Midbrain (tissue), 1 donor: ENCODE measurements at regions not wholly inside any gene's neighbourhood (a gene's known extent, or its start where the extent isn't known, plus 50 kb on each side); places are given as distances from the start of the nearest gene placed in this dataset.

Source experiments
- DNase-seq: peaks from one replicate; lab custom pipeline; 2025; lab: John Stamatoyannopoulos, UW

DNA sequence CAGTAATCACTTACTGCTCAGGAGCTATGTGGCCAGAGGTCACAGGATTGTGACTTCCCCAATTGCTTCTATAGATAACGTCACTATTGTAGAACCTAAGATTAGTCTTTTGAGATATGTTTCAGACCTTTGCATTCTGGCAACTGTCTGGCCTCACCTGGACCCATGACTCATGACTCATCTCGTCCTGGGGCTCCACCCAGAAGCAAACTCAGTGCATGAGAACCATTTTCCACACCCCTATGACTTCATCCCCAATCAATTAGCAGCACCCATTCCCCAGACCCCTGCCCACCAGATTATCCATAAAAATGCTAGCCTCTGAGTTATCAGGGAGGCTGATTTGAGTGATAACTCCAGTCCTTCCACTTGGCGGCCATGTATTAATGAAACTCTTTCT, 186.9 kb downstream of the EMP1 start:
- no peak for DNase-seq

- no peak for DNase-seq
Measured at GRCh38 chr12:13380297-13380696, 183.8 kb downstream of the EMP1 start.

DNA sequence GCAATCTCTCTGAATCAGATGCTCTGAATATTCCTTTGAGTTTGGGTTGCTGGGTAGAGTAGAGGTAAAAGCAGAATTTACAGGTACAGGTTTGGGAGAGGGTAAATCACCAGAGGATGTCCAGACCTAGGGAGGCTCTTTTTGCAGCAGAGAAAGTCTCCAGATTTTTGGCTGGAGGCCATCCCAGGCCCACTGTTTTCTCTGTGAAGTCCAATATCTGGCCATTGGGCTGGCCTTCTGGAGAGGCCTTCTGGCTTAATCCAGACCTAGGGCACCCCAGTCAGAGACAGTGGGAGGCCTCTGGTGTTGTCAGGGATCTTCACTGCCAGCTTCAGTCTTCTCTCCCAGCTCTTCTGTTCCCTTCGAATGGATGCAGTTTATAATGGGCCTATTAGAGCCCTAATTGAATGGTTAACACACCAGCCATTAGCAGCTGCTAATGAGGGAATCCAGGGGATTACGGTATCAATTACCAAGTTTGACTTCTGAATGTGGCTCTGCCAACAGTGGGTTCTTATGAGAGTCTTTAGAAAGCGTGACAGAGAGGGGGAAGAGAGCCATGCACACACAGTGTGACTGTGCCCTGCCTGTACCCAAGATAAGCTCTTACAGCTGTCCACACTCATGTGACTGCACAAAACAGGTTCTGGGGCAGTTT, 183.1 kb downstream of the EMP1 start:
- no peak for DNase-seq

- DNase-seq: no peak
Measured at GRCh38 chr12:13377698-13378097, 181.2 kb downstream of the EMP1 start.

GRCh38 chr12:13376610-13377373, 180.3 kb downstream of the EMP1 start:
- DNase-seq: no peak

DNA sequence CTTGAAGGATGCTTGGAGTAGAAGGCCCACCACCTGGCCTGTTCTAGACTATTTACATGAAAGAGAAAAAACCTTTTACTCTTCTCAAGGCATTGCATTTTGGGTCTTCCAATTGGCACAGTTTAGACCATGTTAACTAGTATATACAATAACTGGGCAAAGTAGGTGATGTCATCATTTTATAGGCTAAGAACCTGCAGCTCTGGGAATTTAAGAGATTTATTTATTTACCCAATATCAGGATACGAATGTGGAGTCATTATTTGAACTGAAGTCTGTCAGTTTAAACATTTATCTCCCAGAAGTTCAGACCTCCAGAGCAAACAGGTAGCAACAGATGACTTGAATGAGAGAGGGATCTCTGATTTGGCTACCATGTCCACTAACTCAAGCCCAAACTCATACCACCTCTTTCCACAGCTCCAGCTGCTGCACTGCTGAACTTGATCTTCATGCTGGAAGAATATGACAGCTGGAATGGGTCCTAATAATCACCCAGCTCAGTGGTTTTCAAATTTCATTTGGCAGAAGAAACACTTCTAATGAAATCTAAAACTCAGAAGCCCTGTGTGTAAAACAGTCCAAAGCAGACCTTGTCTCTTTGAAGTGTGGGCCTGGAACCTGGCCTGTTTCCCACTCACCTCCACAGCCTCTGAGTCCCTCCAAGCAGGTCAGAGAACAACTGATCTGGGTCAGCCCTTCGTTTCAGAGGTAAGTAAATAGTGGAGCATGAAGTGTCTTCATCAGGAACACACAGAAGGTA, 179.2 kb downstream of the EMP1 start:
- DNase-seq: no peak

DNA sequence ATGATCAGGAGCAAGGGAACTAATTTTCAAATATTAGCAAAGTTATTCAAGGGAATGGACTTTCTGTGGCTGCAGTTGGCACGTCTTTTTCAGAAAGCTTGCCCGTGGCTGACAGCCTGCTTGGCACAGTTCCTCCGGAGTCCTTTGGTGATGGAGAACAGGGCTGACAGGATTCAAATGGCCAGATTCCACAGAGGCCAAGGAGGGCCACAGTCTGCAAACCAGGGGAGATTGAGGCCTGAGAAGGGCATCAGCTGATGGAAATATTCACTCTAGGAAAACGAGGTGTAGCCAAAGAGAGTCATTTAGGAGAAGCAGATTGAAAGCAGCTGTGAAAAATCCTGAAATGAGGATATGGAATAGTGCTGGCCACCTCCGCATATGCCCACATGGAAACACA, 178.3 kb downstream of the EMP1 start:
- no peak for DNase-seq

- no peak for DNase-seq
Measured at GRCh38 chr12:13373803-13374202, 177.3 kb downstream of the EMP1 start.

- DNase-seq: no peak
Measured at GRCh38 chr12:13373131-13373530, 176.6 kb downstream of the EMP1 start.

GRCh38 chr12:13372386-13372785, 175.9 kb downstream of the EMP1 start:
- no peak for DNase-seq

- DNase-seq: no peak
Measured at GRCh38 chr12:13371797-13372196, 175.3 kb downstream of the EMP1 start.

DNA sequence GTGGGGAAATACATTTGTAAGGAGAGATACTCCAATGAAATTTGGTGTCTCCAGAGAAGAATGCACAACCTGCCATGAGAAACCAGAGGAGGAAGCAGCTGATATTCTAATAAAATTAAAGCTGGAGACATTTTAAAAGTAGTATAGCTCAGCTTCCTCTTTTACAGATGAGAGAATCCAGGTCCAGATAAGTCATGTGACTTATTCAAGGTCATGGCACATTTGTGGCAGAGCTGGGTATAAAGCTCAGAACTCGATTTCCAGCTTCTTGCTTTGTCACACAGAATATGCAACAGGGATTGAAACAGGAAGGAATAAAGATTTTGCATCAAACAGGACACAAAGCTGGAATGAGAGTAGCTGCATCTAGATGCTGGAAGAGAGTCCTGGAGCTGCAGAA, 174.8 kb downstream of the EMP1 start:
- DNase-seq: no peak

- no peak for DNase-seq
Measured at GRCh38 chr12:13369474-13370056, 173.0 kb downstream of the EMP1 start.

GRCh38 chr12:13368971-13369370, 172.4 kb downstream of the EMP1 start:
- no peak for DNase-seq

DNA sequence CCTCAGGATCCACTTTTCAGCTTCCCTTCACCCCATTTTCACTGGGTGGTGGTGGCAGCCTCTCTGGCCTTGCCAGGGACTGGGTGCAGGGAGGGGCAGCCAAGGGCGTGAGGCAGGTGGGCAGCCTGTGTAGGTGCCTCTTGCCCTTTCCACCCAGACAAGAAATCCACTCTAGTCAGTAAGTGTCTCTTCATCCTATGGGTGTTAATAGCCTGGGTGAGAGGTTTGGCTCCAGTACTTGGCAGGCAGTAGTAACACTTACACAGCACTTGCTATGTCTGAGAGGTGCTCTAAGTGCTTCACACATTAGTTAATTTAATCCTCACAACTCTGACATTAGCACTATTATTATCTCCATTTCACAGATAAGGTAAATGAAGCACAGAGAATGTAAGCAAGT, 171.9 kb downstream of the EMP1 start:
- DNase-seq: no peak

- DNase-seq: no peak
Measured at GRCh38 chr12:13367973-13368372, 171.4 kb downstream of the EMP1 start.

DNA sequence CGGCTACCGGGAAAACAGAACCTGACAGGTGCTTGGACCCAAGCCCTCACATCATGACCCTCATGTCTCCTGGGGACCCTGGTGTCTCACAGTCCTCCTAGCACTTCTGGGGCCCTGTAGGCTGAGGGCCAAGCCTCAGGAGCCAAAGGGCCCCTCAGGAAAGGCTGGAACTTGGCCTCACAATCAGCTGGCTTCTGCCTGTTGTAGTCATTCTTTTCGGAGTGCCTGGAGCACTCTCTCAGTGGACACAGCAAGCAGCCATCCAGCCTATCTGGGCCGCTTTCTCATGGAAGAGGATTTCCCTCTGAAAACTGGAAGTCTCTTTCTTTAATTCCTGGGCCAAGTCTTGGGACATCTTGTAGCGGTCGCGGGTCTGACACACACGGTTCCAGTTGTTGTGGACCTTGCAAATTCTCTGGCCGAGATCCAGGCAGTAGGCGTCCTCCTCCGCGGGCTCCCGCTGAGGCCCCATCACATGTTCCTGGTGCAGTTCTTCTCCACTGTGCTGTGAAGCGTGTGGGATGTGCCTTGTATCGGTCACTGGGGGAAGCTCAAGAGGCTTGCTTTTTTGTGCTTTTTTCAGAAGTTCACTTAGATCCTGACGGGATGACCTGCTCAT, 169.3 kb downstream of the EMP1 start:
- no peak for DNase-seq

GRCh38 chr12:13362260-13362841, 165.8 kb downstream of the EMP1 start:
- peak; percentile 52 for DNase-seq

DNA sequence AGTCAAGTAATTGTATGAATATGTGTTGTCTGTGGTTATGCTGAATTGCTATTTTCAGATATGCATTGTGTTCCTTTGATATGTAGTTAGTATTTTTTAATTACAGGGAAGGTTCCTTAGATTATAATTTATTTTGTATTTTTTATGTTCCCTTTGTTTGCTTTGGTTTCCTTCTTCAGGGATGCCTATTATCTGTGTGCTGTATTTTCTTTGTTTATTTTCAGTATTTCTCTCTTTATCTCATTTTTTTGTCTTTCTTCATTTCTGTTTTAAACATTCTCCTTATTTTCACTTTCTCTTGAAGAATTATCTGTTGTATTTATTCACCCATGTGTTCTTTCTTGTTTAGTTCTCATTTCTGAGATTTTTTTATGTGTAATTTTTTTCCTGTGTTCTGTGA, 163.1 kb downstream of the EMP1 start:
- DNase-seq: no peak

DNA sequence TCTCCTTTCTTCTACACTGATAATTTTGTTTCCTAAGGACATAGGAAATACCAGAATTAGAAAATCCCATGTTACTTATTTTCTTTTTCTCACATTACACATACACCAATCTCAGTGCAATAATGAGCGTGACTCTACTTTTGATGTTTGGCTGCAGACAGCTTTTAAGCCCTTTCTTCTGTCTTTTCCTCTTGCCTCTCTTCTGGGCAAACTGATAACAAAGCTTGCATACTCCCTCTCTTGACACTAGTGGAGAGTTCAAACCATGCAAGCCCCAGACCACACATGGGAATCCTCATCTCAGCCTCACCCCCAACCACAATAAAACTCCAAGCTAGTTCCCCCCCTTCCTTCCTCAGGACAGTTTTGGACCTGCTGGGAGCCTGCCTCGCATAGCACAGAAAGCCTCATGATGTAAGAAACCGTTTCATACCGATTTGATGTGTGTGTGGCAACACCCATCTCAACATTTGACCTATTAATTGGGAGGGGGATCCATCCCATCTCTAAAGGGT, 161.9 kb downstream of the EMP1 start:
- DNase-seq: no peak

DNA sequence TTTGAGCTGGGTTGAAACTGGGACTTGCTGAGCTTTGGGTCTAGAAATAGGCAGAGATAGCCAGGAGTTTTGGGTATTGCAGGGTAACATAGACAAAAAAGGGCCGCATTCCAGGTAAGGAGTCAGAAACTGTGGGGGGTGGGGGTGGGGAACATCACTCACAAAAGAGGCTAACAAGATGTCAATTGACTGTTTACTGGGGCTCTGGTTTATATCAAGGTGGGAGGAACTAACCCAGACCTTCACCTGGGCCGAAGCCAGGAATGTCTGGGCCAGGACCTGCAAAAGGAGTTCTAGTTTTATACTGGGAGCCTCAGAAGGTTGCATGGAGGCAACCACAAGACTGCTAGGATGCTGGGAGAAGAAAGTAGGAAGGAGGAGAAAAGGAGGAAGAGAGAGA, 154.4 kb downstream of the EMP1 start:
- DNase-seq: no peak

- no peak for DNase-seq
Measured at GRCh38 chr12:13350381-13350780, 153.9 kb downstream of the EMP1 start.
